ENCODE measurements at regions not wholly inside any gene's neighbourhood (a gene's known extent, or its start where the extent isn't known, plus 50 kb on each side); places are given as distances from the start of the nearest gene placed in this dataset.

DNA sequence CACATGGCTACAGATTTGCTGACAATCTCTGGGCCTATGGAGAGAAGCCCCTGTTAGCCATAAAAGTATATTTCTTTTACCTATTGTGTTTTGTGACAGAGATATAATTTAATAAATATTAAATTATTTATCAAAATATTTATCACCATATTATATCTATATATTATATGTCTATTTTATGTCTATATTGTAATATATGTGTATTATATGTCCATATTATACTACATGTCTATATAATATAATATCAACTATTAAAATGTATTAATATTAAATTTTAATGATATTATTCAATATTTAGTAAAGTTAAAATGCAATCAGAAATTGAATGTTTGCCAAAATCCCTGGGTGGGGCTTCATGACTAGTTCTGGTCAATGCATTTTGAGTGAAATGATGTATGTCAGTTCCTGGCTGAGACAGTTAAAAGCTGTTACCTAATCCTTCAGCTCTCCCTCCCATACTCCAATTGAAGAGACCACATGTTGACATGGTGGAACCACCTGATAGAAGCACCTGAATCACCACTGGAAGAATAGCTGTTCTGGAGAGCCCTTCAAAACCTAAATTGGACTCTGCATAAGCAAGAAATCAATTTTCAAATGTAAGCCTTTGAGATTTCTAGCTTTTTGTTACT is 357.3 kb upstream of the DDHD1 start:
- no peak for TF ChIP-seq EZH2 (IDR thresholded peaks at IDR 0.05; ENCODE audit: low read length)
- no peak for TF ChIP-seq CTCF (optimal IDR thresholded peaks at IDR 0.05 in 1 of 3, IDR thresholded peaks at IDR 0.05 in 1 of 3, conservative IDR thresholded peaks at IDR 0.05 in 1 of 3; ENCODE audit: extremely low read depth in 1 of 3, insufficient read depth in 2 of 3, low read length in 3 of 3)

Measured in keratinocyte (primary cell).